MCF 10A (cell line): ENCODE measurements at regions not wholly inside any gene's neighbourhood (a gene's known extent, or its start where the extent isn't known, plus 50 kb on each side); places are given as distances from the start of the nearest gene placed in this dataset.

Experiments
- BruUV-seq: library from RNA; stranded (reverse); fragments of 400-500 nt; replicated peaks from 2 replicates; lab custom pipeline; 2021; lab: Mats Ljungman, UMichigan
- CTCF ChIA-PET: fragments of 300-600 bp; sonication (Branson Sonifier 250); formaldehyde crosslinking; extraction: SDS; loops from one replicate; lab custom pipeline; 2021; ENCODE audit warnings: antibody characterized with exemption, inconsistent platforms; lab: Yijun Ruan, JAX
- POLR2A ChIA-PET: fragments of 300-600, 350-650 bp; sonication (Branson Sonifier 250); formaldehyde crosslinking; extraction: SDS; loops from one replicate; lab custom pipeline; 2020; ENCODE audit warnings: antibody characterized with exemption, inconsistent platforms; lab: Yijun Ruan, JAX
- DNase-seq: peaks from one replicate; pipeline ENCODE4 v3.0.0-alpha.2; 2018; ENCODE audit not compliant: unreplicated experiment
- H3K27ac Mint-ChIP-seq: one replicate; pipeline ENCODE4 v1.8.0; 2022; ENCODE audit warnings: mild to moderate bottlenecking, low read depth, mixed read lengths; ENCODE audit not compliant: unreplicated experiment
- H3K27me3 Mint-ChIP-seq: one replicate; pipeline ENCODE4 v1.8.0; 2022; ENCODE audit warnings: mixed read lengths; ENCODE audit not compliant: insufficient read depth, unreplicated experiment
- H3K36me3 Mint-ChIP-seq: one replicate; pipeline ENCODE4 v1.8.0; 2022; ENCODE audit warnings: mild to moderate bottlenecking, moderate library complexity, mixed read lengths; ENCODE audit not compliant: insufficient read depth, unreplicated experiment
- H3K4me1 Mint-ChIP-seq: one replicate; pipeline ENCODE4 v1.8.0; 2022; ENCODE audit warnings: mixed read lengths; ENCODE audit not compliant: insufficient read depth, unreplicated experiment
- H3K4me3 Mint-ChIP-seq: one replicate; pipeline ENCODE4 v1.8.0; 2022; ENCODE audit warnings: mild to moderate bottlenecking, moderate library complexity, mixed read lengths; ENCODE audit not compliant: unreplicated experiment
- H3K9me3 Mint-ChIP-seq: one replicate; pipeline ENCODE4 v1.8.0; 2022; ENCODE audit warnings: mixed read lengths; ENCODE audit not compliant: unreplicated experiment
- intact Hi-C: fragments of 100-400 bp; cut with micrococcal nuclease; formaldehyde crosslinking; loops from 2 replicates; pipeline ENCODE4 v1.14.1; 2022
- TF ChIP-seq, protein P1 (sequence below): fragments of 200-600 bp; IDR thresholded peaks from one replicate; pipeline ENCODE4 v1.8.0; 2022; ENCODE audit warnings: antibody characterized with exemption, mild to moderate bottlenecking; ENCODE audit not compliant: unreplicated experiment

DNA sequence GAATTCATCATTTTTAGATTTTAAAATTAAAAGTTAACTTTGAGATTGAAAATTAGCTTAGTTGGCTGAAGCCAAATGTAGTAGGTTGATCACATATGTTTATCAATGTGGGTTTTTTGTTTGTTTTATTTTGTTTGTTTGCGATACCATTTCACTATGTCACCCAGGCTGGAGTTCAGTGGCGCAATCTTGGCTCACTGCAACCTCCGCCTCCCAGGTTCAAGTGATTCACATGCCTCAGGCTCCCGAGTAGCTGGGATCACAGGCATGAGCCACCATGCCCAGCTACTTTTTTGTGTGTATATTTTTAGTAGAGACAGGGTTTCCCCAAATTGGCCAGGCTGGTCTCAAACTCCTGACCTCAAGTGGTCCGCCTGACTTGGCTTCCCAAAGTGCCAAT is 665.7 kb upstream of the SLC10A2 start:
- BruUV-seq, result no TSS peak
- Mint-ChIP-seq H3K4me1 (no peaks in the 10 kb centered on the region), H3K4me3 (no peak overlapping the region), H3K9me3 (no peaks in the 10 kb centered on the region), H3K27me3 (no peaks in the 10 kb centered on the region), H3K36me3 (no peaks in the 10 kb centered on the region), H3K27ac (no peak overlapping the region)
- intact Hi-C loops, result no loop called here
- POLR2A ChIA-PET, result no interaction called here
- CTCF ChIA-PET, result interaction anchor here (0.6 kb wide), 1 partner anchor 27 kb away, joined by 3 read pairs; no protein-coding TSS in a partner anchor
- peak; percentile 55 for DNase-seq
- TF ChIP-seq, protein P1, sequence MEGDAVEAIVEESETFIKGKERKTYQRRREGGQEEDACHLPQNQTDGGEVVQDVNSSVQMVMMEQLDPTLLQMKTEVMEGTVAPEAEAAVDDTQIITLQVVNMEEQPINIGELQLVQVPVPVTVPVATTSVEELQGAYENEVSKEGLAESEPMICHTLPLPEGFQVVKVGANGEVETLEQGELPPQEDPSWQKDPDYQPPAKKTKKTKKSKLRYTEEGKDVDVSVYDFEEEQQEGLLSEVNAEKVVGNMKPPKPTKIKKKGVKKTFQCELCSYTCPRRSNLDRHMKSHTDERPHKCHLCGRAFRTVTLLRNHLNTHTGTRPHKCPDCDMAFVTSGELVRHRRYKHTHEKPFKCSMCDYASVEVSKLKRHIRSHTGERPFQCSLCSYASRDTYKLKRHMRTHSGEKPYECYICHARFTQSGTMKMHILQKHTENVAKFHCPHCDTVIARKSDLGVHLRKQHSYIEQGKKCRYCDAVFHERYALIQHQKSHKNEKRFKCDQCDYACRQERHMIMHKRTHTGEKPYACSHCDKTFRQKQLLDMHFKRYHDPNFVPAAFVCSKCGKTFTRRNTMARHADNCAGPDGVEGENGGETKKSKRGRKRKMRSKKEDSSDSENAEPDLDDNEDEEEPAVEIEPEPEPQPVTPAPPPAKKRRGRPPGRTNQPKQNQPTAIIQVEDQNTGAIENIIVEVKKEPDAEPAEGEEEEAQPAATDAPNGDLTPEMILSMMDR, result no peak

GRCh38 chr13:103730407-103730806 is 664.2 kb upstream of the SLC10A2 start:
- Mint-ChIP-seq H3K9me3 (no peaks in the 10 kb centered on the region), H3K36me3 (no peaks in the 10 kb centered on the region), H3K27me3 (no peaks in the 10 kb centered on the region), H3K27ac (no peak overlapping the region), H3K4me1 (no peaks in the 10 kb centered on the region), H3K4me3 (no peak overlapping the region)
- DNase-seq, result no peak
- ChIA-PET POLR2A (no interaction called here), CTCF (no interaction called here)
- TF ChIP-seq, protein P1, result no peak
- BruUV-seq, result no TSS peak
- intact Hi-C loops, result no loop called here

DNA sequence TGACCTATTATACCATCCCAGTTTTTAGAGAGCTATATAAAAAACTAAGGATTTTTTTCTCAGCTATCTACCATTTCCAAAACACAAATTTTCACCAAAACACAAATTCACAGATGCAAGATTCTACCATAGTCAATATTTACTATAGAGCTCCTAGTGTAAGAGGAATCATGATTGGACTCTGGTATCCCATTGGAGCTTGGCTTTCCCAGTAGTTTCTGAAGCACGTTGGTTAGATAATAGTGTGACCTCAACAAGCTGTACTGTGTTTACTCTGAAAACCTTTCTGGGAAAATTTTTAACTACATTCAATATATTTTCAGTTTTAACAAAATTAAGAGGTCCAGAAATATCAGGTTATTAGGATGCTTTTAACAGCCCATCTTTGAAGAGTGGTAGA is 660.6 kb upstream of the SLC10A2 start:
- CTCF ChIA-PET, result no interaction called here
- Mint-ChIP-seq H3K4me3 (no peak overlapping the region), H3K27ac (no peak overlapping the region)

GRCh38 chr13:103716718-103717117 is 650.5 kb upstream of the SLC10A2 start:
- no peaks in the 10 kb centered on the region for H3K9me3 Mint-ChIP-seq
- BruUV-seq, result no TSS peak
- no peak for DNase-seq
- intact Hi-C loops, result no loop called here
- no peaks in the 10 kb centered on the region for H3K27me3 Mint-ChIP-seq
- no peaks in the 10 kb centered on the region for H3K4me1 Mint-ChIP-seq
- POLR2A ChIA-PET, result no interaction called here
- no peak overlapping the region for H3K4me3 Mint-ChIP-seq
- no peak overlapping the region for H3K27ac Mint-ChIP-seq
- CTCF ChIA-PET, result no interaction called here
- H3K36me3 Mint-ChIP-seq, result no peaks in the 10 kb centered on the region
- TF ChIP-seq, protein P1, result no peak

More for the DNA sequence above, 660.6 kb upstream of the SLC10A2 start:
- Mint-ChIP-seq H3K4me1 (no peaks in the 10 kb centered on the region), H3K36me3 (no peaks in the 10 kb centered on the region), H3K27me3 (no peaks in the 10 kb centered on the region), H3K9me3 (no peaks in the 10 kb centered on the region)
- TF ChIP-seq, protein P1, result no peak
- no peak for DNase-seq
- intact Hi-C loops, result no loop called here
- BruUV-seq, result no TSS peak
- POLR2A ChIA-PET, result no interaction called here
